K562 (cell line): ENCODE measurements at regions not wholly inside any gene's neighbourhood (a gene's known extent, or its start where the extent isn't known, plus 50 kb on each side); places are given as distances from the start of the nearest gene placed in this dataset.

Experiments
- BHLHE40 ChIP-seq: IDR thresholded peaks from 2 replicates; pipeline ENCODE4 v1.6.1; 2011; ENCODE audit warnings: low read length, improper control_type of control experiment
- CREB3 ChIP-seq: fragments of 450-650 bp; conservative IDR thresholded peaks from 2 replicates; pipeline ENCODE4 v1.6.1; 2016; ENCODE audit warnings: missing genetic modification characterization, low read depth, mild to moderate bottlenecking, missing compliant biosample characterization, moderate library complexity
- CSDE1 ChIP-seq, 2 experiments: fragments of 450-650 bp; IDR thresholded peaks; 2 replicates each; pipeline ENCODE4 v1.6.1; 2016; ENCODE audit warnings: mild to moderate bottlenecking in 1 of 2
- E2F6 ChIP-seq, 2 experiments: IDR thresholded peaks; 2 replicates each; pipeline ENCODE4 v1.6.1; 2011; ENCODE audit warnings: borderline replicate concordance in 1 of 2, control low read depth in 1 of 2, low read depth in 1 of 2, low read length in 1 of 2, mild to moderate bottlenecking in 1 of 2, mixed read lengths in 1 of 2, moderate library complexity in 1 of 2; ENCODE audit not compliant: insufficient read depth in 1 of 2, insufficient read length in 1 of 2, poor library complexity in 1 of 2, severe bottlenecking in 1 of 2; ENCODE audit errors: extremely low read depth in 1 of 2
- E4F1 ChIP-seq: fragments of 250-450 bp; sonication (Bioruptor Pico); IDR thresholded peaks from 2 replicates; pipeline ENCODE4 v1.5.0; 2021; ENCODE audit warnings: mild to moderate bottlenecking, borderline replicate concordance
- FOXA3 ChIP-seq, 2 experiments: fragments of 450-650 bp in 1 of 2; sonication (generic) in 1 of 2; formaldehyde crosslinking; IDR thresholded peaks in 1 of 2; conservative IDR thresholded peaks in 1 of 2; 2 replicates each; pipeline versions ENCODE4 v1.4.0 to v1.8.0; 2020 to 2022; ENCODE audit warnings: mild to moderate bottlenecking in 2 of 2, missing genetic modification reagents in 1 of 2
- FOXJ2 ChIP-seq: fragments of 200-800 bp; sonication (Bioruptor generic); IDR thresholded peaks from 2 replicates; pipeline ENCODE4 v1.6.1; 2016; ENCODE audit warnings: missing genetic modification characterization, missing compliant biosample characterization
- JUN ChIP-seq, 2 experiments: sonication (generic) in 1 of 2; formaldehyde crosslinking in 1 of 2; IDR thresholded peaks; 2 replicates each; pipeline versions ENCODE4 v1.6.1 to v1.8.0; 2012 to 2022; ENCODE audit warnings: borderline replicate concordance in 2 of 2, mild to moderate bottlenecking in 2 of 2, improper control_type of control experiment in 1 of 2, low read depth in 1 of 2, low read length in 1 of 2, missing genetic modification reagents in 1 of 2
- JUND ChIP-seq, 2 experiments: IDR thresholded peaks; 2 replicates in 1 of 2; 3 replicates in 1 of 2; pipeline ENCODE4 v1.6.1; 2011; ENCODE audit warnings: borderline replicate concordance in 2 of 2, low read depth in 2 of 2, low read length in 2 of 2, improper control_type of control experiment in 1 of 2, missing biosample characterization in 1 of 2, missing genetic modification characterization in 1 of 2, missing genetic modification reagents in 1 of 2
- MAFK ChIP-seq: IDR thresholded peaks from 2 replicates; pipeline ENCODE4 v1.6.1; 2011; ENCODE audit warnings: low read length, improper control_type of control experiment
- MAZ ChIP-seq, 2 experiments: fragments of 450-650 bp in 1 of 2; sonication (generic) in 1 of 2; formaldehyde crosslinking; IDR thresholded peaks in 1 of 2; conservative IDR thresholded peaks in 1 of 2; 2 replicates each; pipeline versions ENCODE4 v1.4.0 to v1.5.0; 2020; ENCODE audit warnings: mild to moderate bottlenecking in 1 of 2, missing genetic modification reagents in 1 of 2
- MLX ChIP-seq, 2 experiments: fragments of 450-650 bp in 1 of 2; sonication (generic) in 1 of 2; formaldehyde crosslinking; conservative IDR thresholded peaks; 2 replicates each; pipeline versions ENCODE4 v1.4.0 to v1.8.1; 2020 to 2022; ENCODE audit warnings: mild to moderate bottlenecking in 1 of 2, missing genetic modification reagents in 1 of 2
- POLR2AphosphoS2 ChIP-seq: IDR thresholded peaks from 2 replicates; pipeline ENCODE4 v1.6.1; 2012; ENCODE audit warnings: low read length, improper control_type of control experiment
- SMC3 ChIP-seq: conservative IDR thresholded peaks from 2 replicates; pipeline ENCODE4 v1.6.1; 2011; ENCODE audit warnings: low read depth, low read length, improper control_type of control experiment; ENCODE audit not compliant: insufficient read depth
- SREBF1 ChIP-seq: fragments of 150-350 bp; IDR thresholded peaks from 2 replicates; pipeline ENCODE4 v1.6.1; 2014; ENCODE audit warnings: antibody characterized with exemption, low read depth, low read length, borderline replicate concordance
- SUPT5H ChIP-seq: fragments of 450-650 bp; IDR thresholded peaks from 2 replicates; pipeline ENCODE4 v1.6.1; 2016
- ZKSCAN8 ChIP-seq: fragments of 200-800 bp; sonication (Bioruptor generic); IDR thresholded peaks from 2 replicates; pipeline ENCODE4 v1.6.1; 2016; ENCODE audit warnings: missing genetic modification characterization, missing compliant biosample characterization
- ZNF133 ChIP-seq: fragments of 250-450 bp; sonication (Bioruptor Pico); IDR thresholded peaks from 2 replicates; pipeline ENCODE4 v1.4.0; 2020; ENCODE audit warnings: mild to moderate bottlenecking
- ZNF134 ChIP-seq: fragments of 250-450 bp; sonication (Bioruptor Pico); conservative IDR thresholded peaks from 2 replicates; pipeline ENCODE4 v1.4.0; 2020
- ZNF197 ChIP-seq: fragments of 200-800 bp; sonication (Bioruptor generic); IDR thresholded peaks from 2 replicates; pipeline ENCODE4 v1.6.1; 2016; ENCODE audit warnings: low read depth, missing genetic modification characterization, missing compliant biosample characterization
- ZNF778 ChIP-seq: fragments of 450-650 bp; formaldehyde crosslinking; IDR thresholded peaks from 2 replicates; pipeline ENCODE4 v1.4.0; 2020; ENCODE audit warnings: mild to moderate bottlenecking, moderate library complexity

- no peak for TF ChIP-seq CREB3
- no peak for TF ChIP-seq ZKSCAN8 (CRISPR knock-in tag)
- peak; percentile 75 for TF ChIP-seq FOXJ2 (tag)
- no peak for TF ChIP-seq BHLHE40
- no peak for TF ChIP-seq POLR2AphosphoS2
- no peak for TF ChIP-seq E2F6 (IDR thresholded peaks at IDR 0.05; ENCODE audit: borderline replicate concordance in 1 of 2, extremely low read depth in 1 of 2, insufficient read depth in 1 of 2, insufficient read length in 1 of 2, low read depth in 1 of 2, low read length in 1 of 2, poor library complexity in 1 of 2, severe bottlenecking in 1 of 2)
- TF ChIP-seq MAFK: no peak
- TF ChIP-seq ZNF134 (CRISPR knock-in tag): no peak
- no peak for TF ChIP-seq JUN (IDR thresholded peaks at IDR 0.05; ENCODE audit: borderline replicate concordance, low read depth, low read length)
- TF ChIP-seq JUN (CRISPR knock-in tag; IDR thresholded peaks at IDR 0.05; ENCODE audit: borderline replicate concordance): no peak
- TF ChIP-seq MAZ (CRISPR knock-in tag; conservative IDR thresholded peaks at IDR 0.05 in 1 of 2, IDR thresholded peaks at IDR 0.05 in 1 of 2): no peak
- no peak for TF ChIP-seq ZNF197 (CRISPR knock-in tag)
- no peak for TF ChIP-seq CSDE1 (IDR thresholded peaks at IDR 0.05)
- peak; percentile 39 to 72; a peak in 3 of 4 replicates for TF ChIP-seq FOXA3 (CRISPR knock-in tag; conservative IDR thresholded peaks at IDR 0.05 in 1 of 2, IDR thresholded peaks at IDR 0.05 in 1 of 2)
- no peak for TF ChIP-seq JUND (IDR thresholded peaks at IDR 0.05; ENCODE audit: borderline replicate concordance, low read depth, low read length)
- TF ChIP-seq JUND (tag; IDR thresholded peaks at IDR 0.05; ENCODE audit: borderline replicate concordance, low read depth, low read length): no peak
- 0 out of 2 replicates have a peak, but pooled peaks have one; percentile 63 for TF ChIP-seq ZNF778 (CRISPR knock-in tag)
- no peak for TF ChIP-seq SMC3
- TF ChIP-seq ZNF133 (CRISPR knock-in tag): no peak
- TF ChIP-seq SREBF1: no peak
- no peak for TF ChIP-seq MLX (CRISPR knock-in tag; conservative IDR thresholded peaks at IDR 0.05)
- no peak for TF ChIP-seq E4F1
- no peak for TF ChIP-seq SUPT5H
Observed at GRCh38 chr16:85188822-85189672, 76.8 kb upstream of the CIBAR2 start (continued).
